Endothelial cell of umbilical vein (primary cell): ENCODE measurements at regions not wholly inside any gene's neighbourhood (a gene's known extent, or its start where the extent isn't known, plus 50 kb on each side); places are given as distances from the start of the nearest gene placed in this dataset.

Experiments used
- BruUV-seq: library from RNA; stranded (reverse); fragments of 400-500 nt; replicated peaks from 2 replicates; lab custom pipeline; 2021; lab: Mats Ljungman, UMichigan
- CTCF ChIA-PET: fragments of 300-600, 350-600 bp; sonication (Branson Sonifier 250); formaldehyde crosslinking; loops from one replicate; lab custom pipeline; 2021; ENCODE audit warnings: antibody characterized with exemption, inconsistent platforms; lab: Charles Lee
- POLR2A ChIA-PET: fragments of 300-600, 350-600 bp; sonication (Branson Sonifier 250); formaldehyde crosslinking; loops from one replicate; lab custom pipeline; 2021; ENCODE audit warnings: antibody characterized with exemption, inconsistent platforms; lab: Charles Lee
- DNase-seq: peaks from one replicate; pipeline ENCODE4 v3.0.0-alpha.2; 2011; ENCODE audit warnings: low read depth, low spot score
- FAIRE-seq: peaks from 2 replicates; lab custom pipeline; 2011; peaks lifted over from hg19 to GRCh38; lab: Jason Lieb, UNC
- H2AFZ ChIP-seq: 2 replicates; pipeline ENCODE4 v1.6.0; 2012; ENCODE audit warnings: low read depth, low read length, control low read depth, inconsistent platforms
- H3K27ac ChIP-seq: 2 replicates; pipeline ENCODE4 v1.5.1; 2011; ENCODE audit warnings: low read depth, mild to moderate bottlenecking, control low read depth, low read length, moderate library complexity; ENCODE audit not compliant: insufficient read depth
- H3K27me3 ChIP-seq, 2 experiments: 2 replicates each; pipeline versions ENCODE4 v1.6.0 to v1.6.1; 2011; ENCODE audit warnings: low read length in 2 of 2, mixed read lengths in 1 of 2; ENCODE audit not compliant: control insufficient read depth in 2 of 2, insufficient read depth in 2 of 2
- H3K36me3 ChIP-seq, 2 experiments: 2 replicates in 1 of 2; 3 replicates in 1 of 2; pipeline ENCODE4 v1.5.1; 2011; ENCODE audit warnings: low read length in 2 of 2, mild to moderate bottlenecking in 1 of 2, moderate library complexity in 1 of 2; ENCODE audit not compliant: control insufficient read depth in 2 of 2, insufficient read depth in 2 of 2; ENCODE audit errors: extremely low read depth in 1 of 2
- H3K4me1 ChIP-seq: 3 replicates; pipeline ENCODE4 v1.5.1; 2011; ENCODE audit warnings: mild to moderate bottlenecking, low read length; ENCODE audit not compliant: control insufficient read depth, insufficient read depth; ENCODE audit errors: extremely low read depth
- H3K4me2 ChIP-seq: 2 replicates; pipeline ENCODE4 v1.6.1; 2011; ENCODE audit warnings: low read length, control low read depth, mixed read lengths; ENCODE audit not compliant: insufficient read depth
- H3K4me3 ChIP-seq, 3 experiments: fragments of 200-600 bp in 1 of 3; sonication (generic), shearing (Covaris generic) in 1 of 3; replicated peaks in 1 of 3; 2 replicates each; pipeline ENCODE4 v1.5.1; 2011 to 2016; ENCODE audit warnings: control low read depth in 3 of 3, low read length in 3 of 3, mild to moderate bottlenecking in 2 of 3, inconsistent platforms in 1 of 3, low read depth in 1 of 3, moderate library complexity in 1 of 3; ENCODE audit not compliant: insufficient read depth in 1 of 3
- H3K79me2 ChIP-seq: 2 replicates; pipeline ENCODE4 v1.6.0; 2012; ENCODE audit warnings: low read length, inconsistent platforms; ENCODE audit not compliant: control insufficient read depth, insufficient read depth
- H3K9ac ChIP-seq: replicated peaks from 2 replicates; pipeline ENCODE3; 2011; ENCODE audit warnings: low read length, control low read depth; ENCODE audit not compliant: insufficient read depth; ENCODE audit errors: extremely low read depth
- H3K9me1 ChIP-seq: replicated peaks from 3 replicates; pipeline ENCODE4 v1.6.0; 2011; ENCODE audit warnings: mild to moderate bottlenecking, low read length; ENCODE audit not compliant: control insufficient read depth, insufficient read depth; ENCODE audit errors: extremely low read depth
- H3K9me3 ChIP-seq: replicated peaks from 2 replicates; pipeline ENCODE4 v1.5.1; 2012; ENCODE audit warnings: low read length, inconsistent platforms; ENCODE audit not compliant: control insufficient read depth, insufficient read depth
- H4K20me1 ChIP-seq: replicated peaks from 2 replicates; pipeline ENCODE3; 2011; ENCODE audit warnings: mild to moderate bottlenecking, low read length; ENCODE audit not compliant: control insufficient read depth, insufficient read depth; ENCODE audit errors: extremely low read depth
- EZH2 ChIP-seq: IDR thresholded peaks from 2 replicates; pipeline ENCODE4 v1.6.1; 2012; ENCODE audit warnings: borderline replicate concordance, low read depth, mild to moderate bottlenecking, moderate library complexity, low read length, inconsistent platforms; ENCODE audit not compliant: severe bottlenecking
- FOS ChIP-seq: IDR thresholded peaks from 2 replicates; pipeline ENCODE4 v1.6.1; 2011; ENCODE audit warnings: mild to moderate bottlenecking, low read length, moderate library complexity, borderline replicate concordance; ENCODE audit not compliant: insufficient read depth
- GATA2 ChIP-seq: IDR thresholded peaks from 2 replicates; pipeline ENCODE4 v1.7.0; 2011; ENCODE audit warnings: low read depth, mild to moderate bottlenecking, moderate library complexity, mixed read lengths, low read length; ENCODE audit not compliant: insufficient read length, insufficient read depth
- JUN ChIP-seq: IDR thresholded peaks from 2 replicates; pipeline ENCODE4 v1.6.1; 2011; ENCODE audit warnings: borderline replicate concordance, low read depth; ENCODE audit not compliant: insufficient read length, insufficient read depth
- MAX ChIP-seq: IDR thresholded peaks from 2 replicates; pipeline ENCODE4 v1.6.1; 2011; ENCODE audit not compliant: insufficient read depth, insufficient read length
- MYC ChIP-seq: IDR thresholded peaks from one replicate; pipeline ENCODE4 v1.6.1; 2011; ENCODE audit warnings: mild to moderate bottlenecking, low read depth, low read length
- POLR2A ChIP-seq: IDR thresholded peaks from 2 replicates; pipeline ENCODE4 v1.6.1; 2012; ENCODE audit warnings: low read depth, mild to moderate bottlenecking, control low read depth, low read length
- POLR2AphosphoS5 ChIP-seq: IDR thresholded peaks from 2 replicates; pipeline ENCODE4 v1.6.1; 2012; ENCODE audit warnings: low read depth, mild to moderate bottlenecking, control low read depth, low read length, moderate library complexity; ENCODE audit not compliant: insufficient read depth
- dilution Hi-C: fragments of 300-500 bp; cut with MboI; formaldehyde crosslinking; loops from one replicate; pipeline ENCODE4 v1.15.0; 2019; ENCODE audit warnings: low sequenced_read_pairs; ENCODE audit not compliant: extremely low pct_ligation_motif_present
- intact Hi-C: fragments of 100-400 bp; cut with micrococcal nuclease; formaldehyde crosslinking; loops from one replicate; pipeline ENCODE4 v1.10.0; 2022
- TF ChIP-seq, protein P1 (sequence below), 2 donors: IDR thresholded peaks; 1 replicate in 1 of 2; 2 replicates in 1 of 2; pipeline ENCODE4 v1.5.1; 2011; ENCODE audit warnings: low read length in 2 of 2, mild to moderate bottlenecking in 2 of 2, moderate library complexity in 2 of 2, control low read depth in 1 of 2, inconsistent platforms in 1 of 2, low read depth in 1 of 2; ENCODE audit not compliant: insufficient read depth in 1 of 2; ENCODE audit errors: extremely low read depth in 1 of 2

DNA sequence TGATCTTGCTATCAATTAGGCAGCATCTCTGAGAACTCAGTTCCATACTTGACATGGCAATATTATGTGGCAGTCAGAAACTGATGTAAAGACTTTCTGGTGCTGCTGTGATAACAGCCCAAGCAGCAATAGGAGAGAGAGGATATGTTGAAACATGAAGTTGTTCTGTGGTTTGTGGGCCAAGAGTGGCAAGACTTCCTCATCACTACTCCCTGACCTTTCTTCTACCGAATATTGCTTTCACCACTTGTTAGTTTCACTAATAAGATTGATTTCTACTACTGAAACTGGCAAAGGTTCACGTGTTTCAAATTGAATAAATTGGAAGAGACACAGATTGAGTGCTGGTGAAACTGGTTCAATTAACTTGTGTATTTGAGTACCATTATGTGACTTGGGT lies 852.6 kb upstream of the RAG2 start:
- intact Hi-C loops (no loop called here), dilution Hi-C loops (no loop called here)
- no peak overlapping the region for H3K4me3 ChIP-seq
- ChIA-PET POLR2A (no interaction called here), CTCF (no interaction called here)
- no peaks in the 10 kb centered on the region for H3K27me3 ChIP-seq
- no peaks in the 10 kb centered on the region for H3K79me2 ChIP-seq
- no peaks in the 10 kb centered on the region for H3K36me3 ChIP-seq
- no peaks in the 10 kb centered on the region for H4K20me1 ChIP-seq
- H3K9me1 ChIP-seq: no peaks in the 10 kb centered on the region
- no peak for TF ChIP-seq POLR2A
- TF ChIP-seq POLR2AphosphoS5: no peak
- no peak for TF ChIP-seq EZH2
- no peak for TF ChIP-seq MYC
- no peak for TF ChIP-seq JUN
- TF ChIP-seq FOS: no peak
- no TSS peak for BruUV-seq
- H3K9me3 ChIP-seq: no peaks in the 10 kb centered on the region
- FAIRE-seq (no peak), DNase-seq (no peak)
- H3K27ac ChIP-seq: no peak overlapping the region
- no peaks in the 10 kb centered on the region for H3K4me1 ChIP-seq
- no peak overlapping the region for H3K4me2 ChIP-seq
- H2AFZ ChIP-seq: no peak overlapping the region
- H3K9ac ChIP-seq: no peak overlapping the region

DNA sequence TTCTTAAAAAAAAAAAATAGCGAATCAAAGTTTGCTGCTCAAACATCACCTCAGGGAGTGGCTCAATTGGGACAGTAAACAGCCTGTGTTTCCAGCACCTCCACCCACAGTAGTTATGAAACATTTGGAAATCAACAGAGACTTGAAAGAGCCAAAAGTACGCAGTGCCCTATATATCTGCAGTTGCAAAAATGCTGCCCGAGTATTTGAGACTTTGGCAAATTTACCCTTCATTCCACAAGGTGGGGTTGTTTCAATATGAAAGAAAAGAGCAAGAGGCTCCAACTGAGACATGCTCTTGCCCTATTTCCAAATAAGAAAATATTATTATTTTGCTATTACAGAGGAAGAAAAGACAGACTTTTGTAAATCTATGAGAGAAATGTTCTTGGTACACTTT lies 851.1 kb upstream of the RAG2 start:
- dilution Hi-C loops: no loop called here
- no peak for TF ChIP-seq GATA2
- TF ChIP-seq FOS: no peak
- no peak for TF ChIP-seq POLR2A
- TF ChIP-seq MAX: no peak
- no peak for TF ChIP-seq EZH2
- no peak for TF ChIP-seq JUN
- no peak for TF ChIP-seq POLR2AphosphoS5
- TF ChIP-seq MYC: no peak
- TF ChIP-seq, protein P1, sequence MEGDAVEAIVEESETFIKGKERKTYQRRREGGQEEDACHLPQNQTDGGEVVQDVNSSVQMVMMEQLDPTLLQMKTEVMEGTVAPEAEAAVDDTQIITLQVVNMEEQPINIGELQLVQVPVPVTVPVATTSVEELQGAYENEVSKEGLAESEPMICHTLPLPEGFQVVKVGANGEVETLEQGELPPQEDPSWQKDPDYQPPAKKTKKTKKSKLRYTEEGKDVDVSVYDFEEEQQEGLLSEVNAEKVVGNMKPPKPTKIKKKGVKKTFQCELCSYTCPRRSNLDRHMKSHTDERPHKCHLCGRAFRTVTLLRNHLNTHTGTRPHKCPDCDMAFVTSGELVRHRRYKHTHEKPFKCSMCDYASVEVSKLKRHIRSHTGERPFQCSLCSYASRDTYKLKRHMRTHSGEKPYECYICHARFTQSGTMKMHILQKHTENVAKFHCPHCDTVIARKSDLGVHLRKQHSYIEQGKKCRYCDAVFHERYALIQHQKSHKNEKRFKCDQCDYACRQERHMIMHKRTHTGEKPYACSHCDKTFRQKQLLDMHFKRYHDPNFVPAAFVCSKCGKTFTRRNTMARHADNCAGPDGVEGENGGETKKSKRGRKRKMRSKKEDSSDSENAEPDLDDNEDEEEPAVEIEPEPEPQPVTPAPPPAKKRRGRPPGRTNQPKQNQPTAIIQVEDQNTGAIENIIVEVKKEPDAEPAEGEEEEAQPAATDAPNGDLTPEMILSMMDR (IDR thresholded peaks at IDR 0.05; ENCODE audit: extremely low read depth in 1 of 2, insufficient read depth in 1 of 2, low read depth in 1 of 2, low read length in 2 of 2): no peak
- no peak overlapping the region for H3K27ac ChIP-seq
- no peaks in the 10 kb centered on the region for H3K27me3 ChIP-seq
- no peak overlapping the region for H3K4me2 ChIP-seq
- H3K4me3 ChIP-seq: no peak overlapping the region
- no peak overlapping the region for H3K9ac ChIP-seq
- H3K79me2 ChIP-seq: no peaks in the 10 kb centered on the region
- ChIA-PET POLR2A (no interaction called here), CTCF (no interaction called here)
- no peak overlapping the region for H2AFZ ChIP-seq
- no peaks in the 10 kb centered on the region for H3K4me1 ChIP-seq
- no peak for FAIRE-seq
- H3K9me1 ChIP-seq: no peaks in the 10 kb centered on the region
- intact Hi-C loops: no loop called here
- no TSS peak for BruUV-seq
- H3K36me3 ChIP-seq: no peaks in the 10 kb centered on the region
- no peaks in the 10 kb centered on the region for H3K9me3 ChIP-seq
- DNase-seq: no peak
- no peaks in the 10 kb centered on the region for H4K20me1 ChIP-seq
